WTC11 (cell line): ENCODE measurements at regions not wholly inside any gene's neighbourhood (a gene's known extent, or its start where the extent isn't known, plus 50 kb on each side); places are given as distances from the start of the nearest gene placed in this dataset.

Experiments used
- ATAC-seq: fragments of 200-7000 bp; cut with Tn5 transposase; 2 replicates; pipeline ENCODE4 v1.10.0; 2021; ENCODE audit warnings: mild to moderate bottlenecking, moderate library complexity
- CTCF ChIA-PET: fragments of 300-600 bp; sonication (Branson Sonifier 250); formaldehyde crosslinking; loops from one replicate; lab custom pipeline; 2021; ENCODE audit warnings: antibody characterized with exemption; lab: Charles Lee
- POLR2A ChIA-PET: fragments of 350-600 bp; sonication (Branson Sonifier 250); formaldehyde crosslinking; loops from one replicate; lab custom pipeline; 2021; ENCODE audit warnings: antibody characterized with exemption; lab: Charles Lee
- DNase-seq: peaks from one replicate; pipeline ENCODE4 v3.0.0; 2021; ENCODE audit warnings: low spot score
- H3K27ac Mint-ChIP-seq: 2 replicates; pipeline ENCODE4 v1.8.0; 2021; ENCODE audit warnings: mixed read lengths
- H3K27me3 Mint-ChIP-seq: 2 replicates; pipeline ENCODE4 v1.8.0; 2021; ENCODE audit warnings: low read depth, mild to moderate bottlenecking, moderate library complexity, mixed read lengths
- H3K36me3 Mint-ChIP-seq: 2 replicates; pipeline ENCODE4 v1.8.0; 2021; ENCODE audit warnings: mixed read lengths
- H3K4me1 Mint-ChIP-seq: 2 replicates; pipeline ENCODE4 v1.8.0; 2022; ENCODE audit warnings: mixed read lengths
- H3K4me3 Mint-ChIP-seq: 2 replicates; pipeline ENCODE4 v1.8.0; 2021; ENCODE audit warnings: mild to moderate bottlenecking, moderate library complexity, mixed read lengths
- H3K9me3 Mint-ChIP-seq: 2 replicates; pipeline ENCODE4 v1.8.0; 2021; ENCODE audit warnings: mixed read lengths
- AFF4 ChIP-seq: sonication (generic); formaldehyde crosslinking; IDR thresholded peaks from 2 replicates; pipeline ENCODE4 v1.8.1; 2023; ENCODE audit warnings: mild to moderate bottlenecking, missing genetic modification reagents, borderline replicate concordance
- CREM ChIP-seq: sonication (generic); formaldehyde crosslinking; IDR thresholded peaks from 2 replicates; pipeline ENCODE4 v1.8.1; 2022; ENCODE audit warnings: mild to moderate bottlenecking, missing genetic modification reagents, moderate library complexity
- ELF4 ChIP-seq: sonication (generic); formaldehyde crosslinking; IDR thresholded peaks from 2 replicates; pipeline ENCODE4 v1.8.1; 2022; ENCODE audit warnings: low read depth, mild to moderate bottlenecking, moderate library complexity, missing genetic modification reagents
- FOXJ3 ChIP-seq: sonication (generic); formaldehyde crosslinking; IDR thresholded peaks from 2 replicates; pipeline ENCODE4 v1.9.0; 2021; ENCODE audit warnings: missing genetic modification reagents, mild to moderate bottlenecking, borderline replicate concordance
- FOXK1 ChIP-seq: sonication (generic); formaldehyde crosslinking; IDR thresholded peaks from 2 replicates; pipeline ENCODE4 v1.8.0; 2022; ENCODE audit warnings: mild to moderate bottlenecking, moderate library complexity, missing genetic modification reagents
- GABPB1 ChIP-seq: sonication (generic); formaldehyde crosslinking; IDR thresholded peaks from 2 replicates; pipeline ENCODE4 v1.8.1; 2023; ENCODE audit warnings: mild to moderate bottlenecking, missing genetic modification reagents
- MLX ChIP-seq: sonication (generic); formaldehyde crosslinking; IDR thresholded peaks from 2 replicates; pipeline ENCODE4 v1.8.1; 2023; ENCODE audit warnings: mild to moderate bottlenecking, missing genetic modification reagents, moderate library complexity
- MYBL2 ChIP-seq: sonication (generic); formaldehyde crosslinking; IDR thresholded peaks from 2 replicates; pipeline ENCODE4 v1.8.1; 2023; ENCODE audit warnings: mild to moderate bottlenecking, moderate library complexity, missing genetic modification reagents
- NFATC4 ChIP-seq: fragments of 250-450 bp; sonication (Bioruptor Pico); IDR thresholded peaks from 2 replicates; pipeline ENCODE4 v1.9.0; 2021; ENCODE audit warnings: mild to moderate bottlenecking
- NFE2L1 ChIP-seq: sonication (generic); formaldehyde crosslinking; IDR thresholded peaks from 2 replicates; pipeline ENCODE4 v1.8.1; 2023; ENCODE audit warnings: missing genetic modification reagents
- NR2C2 ChIP-seq: sonication (generic); formaldehyde crosslinking; IDR thresholded peaks from 2 replicates; pipeline ENCODE4 v1.8.0; 2022; ENCODE audit warnings: mild to moderate bottlenecking, missing genetic modification reagents
- NR3C1 ChIP-seq: sonication (generic); formaldehyde crosslinking; conservative IDR thresholded peaks from 2 replicates; pipeline ENCODE4 v1.8.1; 2023; ENCODE audit warnings: low read depth, mild to moderate bottlenecking, missing genetic modification reagents
- PRDM15 ChIP-seq: sonication (generic); formaldehyde crosslinking; IDR thresholded peaks from 2 replicates; pipeline ENCODE4 v1.8.0; 2022; ENCODE audit warnings: missing genetic modification reagents
- PRRX2 ChIP-seq: fragments of 250-450 bp; sonication (Bioruptor Pico); IDR thresholded peaks from 2 replicates; pipeline ENCODE4 v1.8.0; 2021; ENCODE audit warnings: mild to moderate bottlenecking
- STAT6 ChIP-seq: sonication (generic); formaldehyde crosslinking; conservative IDR thresholded peaks from 2 replicates; pipeline ENCODE4 v1.8.1; 2023; ENCODE audit warnings: mild to moderate bottlenecking, low read depth, missing genetic modification reagents, moderate library complexity
- TP53 ChIP-seq: sonication (generic); formaldehyde crosslinking; IDR thresholded peaks from 2 replicates; pipeline ENCODE4 v1.8.1; 2023; ENCODE audit warnings: mild to moderate bottlenecking, missing genetic modification reagents
- USF1 ChIP-seq: sonication (generic); formaldehyde crosslinking; IDR thresholded peaks from 2 replicates; pipeline ENCODE4 v1.8.0; 2022; ENCODE audit warnings: mild to moderate bottlenecking, missing genetic modification reagents
- ZMAT4 ChIP-seq: fragments of 250-450 bp; sonication (Bioruptor Pico); IDR thresholded peaks from 2 replicates; pipeline ENCODE4 v1.9.0; 2021; ENCODE audit warnings: mild to moderate bottlenecking
- ZNF138 ChIP-seq: sonication (generic); formaldehyde crosslinking; conservative IDR thresholded peaks from 2 replicates; pipeline ENCODE4 v1.8.1; 2022; ENCODE audit warnings: mild to moderate bottlenecking, moderate library complexity, missing genetic modification reagents
- ZNF423 ChIP-seq: fragments of 250-450 bp; sonication (Bioruptor Pico); IDR thresholded peaks from 2 replicates; pipeline ENCODE4 v2.1.2; 2022; ENCODE audit warnings: mild to moderate bottlenecking, moderate library complexity

GRCh38 chr1:182195733-182196132 lies 134.2 kb upstream of the ZNF648 start:
- CTCF ChIA-PET = interaction anchor here (1.1 to 3.7 kb wide), 3 partner anchors 52 to 115 kb away, joined by 3 to 64 read pairs (median 36); no protein-coding TSS in a partner anchor
- POLR2A ChIA-PET = no interaction called here
- no peak for TF ChIP-seq ZNF138
- no peak for TF ChIP-seq PRRX2 (CRISPR knock-in tag)
- no peak for TF ChIP-seq USF1 (CRISPR knock-in tag)
- TF ChIP-seq FOXJ3 (CRISPR knock-in tag) = no peak
- TF ChIP-seq AFF4 = no peak
- TF ChIP-seq CREM (CRISPR knock-in tag) = no peak
- no peak for TF ChIP-seq PRDM15 (CRISPR knock-in tag)
- TF ChIP-seq NR3C1 (CRISPR knock-in tag) = no peak
- TF ChIP-seq ZMAT4 (CRISPR knock-in tag) = no peak
- TF ChIP-seq MLX (CRISPR knock-in tag) = no peak
- no peak for TF ChIP-seq ZNF423 (CRISPR knock-in tag)
- TF ChIP-seq NR2C2 (CRISPR knock-in tag) = no peak
- TF ChIP-seq ELF4 = no peak
- no peak for TF ChIP-seq TP53 (CRISPR knock-in tag)
- TF ChIP-seq FOXK1 (CRISPR knock-in tag) = no peak
- H3K4me1 Mint-ChIP-seq = no peaks in the 10 kb centered on the region; the same call in none of the 2 replicates
- H3K27ac Mint-ChIP-seq = no peak overlapping the region
- H3K9me3 Mint-ChIP-seq = 0 out of 2 replicates have a peak, but pooled peaks cover 4% of the 10 kb centered on the region
- H3K4me3 Mint-ChIP-seq = no peak overlapping the region
- H3K36me3 Mint-ChIP-seq = no peaks in the 10 kb centered on the region
- no peaks in the 10 kb centered on the region; the same call in 1 of the 2 replicates for H3K27me3 Mint-ChIP-seq
- ATAC-seq = no peak
- no peak for DNase-seq

GRCh38 chr1:182193908-182194550 lies 132.5 kb upstream of the ZNF648 start:
- no peaks in the 10 kb centered on the region; the same call in 1 of the 2 replicates for H3K27me3 Mint-ChIP-seq
- ATAC-seq = no peak
- no peak for TF ChIP-seq NFE2L1 (CRISPR knock-in tag)
- no peak for TF ChIP-seq ELF4
- TF ChIP-seq NFATC4 (CRISPR knock-in tag) = no peak
- TF ChIP-seq STAT6 (CRISPR knock-in tag) = no peak
- no peak for TF ChIP-seq NR3C1 (CRISPR knock-in tag)
- TF ChIP-seq GABPB1 (CRISPR knock-in tag) = no peak
- TF ChIP-seq MYBL2 (CRISPR knock-in tag) = no peak
- TF ChIP-seq, all 79 proteins: peak for 0
- Mint-ChIP-seq H3K36me3 (no peaks in the 10 kb centered on the region), H3K27ac (no peak overlapping the region), H3K9me3 (peaks cover 10% of the 10 kb centered on the region; the same call in 1 of the 2 replicates), H3K4me3 (no peak overlapping the region), H3K4me1 (no peaks in the 10 kb centered on the region; the same call in none of the 2 replicates)
- DNase-seq = no peak
- POLR2A ChIA-PET = interaction anchor here (0.6 kb wide), 1 partner anchor 763 kb away, joined by 3 read pairs; no protein-coding TSS in a partner anchor
- CTCF ChIA-PET = interaction anchor here (0.6 to 1.3 kb wide), 3 partner anchors 51 to 1181 kb away, joined by 3 to 4 read pairs (median 3); no protein-coding TSS in a partner anchor
